Right cardiac atrium (tissue), 5 donors: ENCODE measurements at regions not wholly inside any gene's neighbourhood (a gene's known extent, or its start where the extent isn't known, plus 50 kb on each side); places are given as distances from the start of the nearest gene placed in this dataset.
"Not testable (repeated sequence)": the region's sequence is repeated elsewhere in the genome, so short reads cannot be mapped to it uniquely, and the experiment has no call there.

Experiments
- ATAC-seq, 2 donors: fragments of 200-7000 bp; cut with Tn5 transposase; one replicate each; pipeline versions ENCODE4 v1.8.0 to v1.9.1; 2020; ENCODE audit warnings: moderate library complexity in 2 of 2, mild to moderate bottlenecking in 1 of 2
- DNase-seq, 3 donors: peaks; one replicate each; pipeline ENCODE4 v3.0.0-alpha.2; 2020
- H3K27ac ChIP-seq: one replicate; pipeline ENCODE4 v1.5.1; 2013; ENCODE audit warnings: mild to moderate bottlenecking, low read length, control low read depth, moderate library complexity
- H3K27me3 ChIP-seq: one replicate; pipeline ENCODE4 v1.6.1; 2013; ENCODE audit not compliant: control insufficient read depth, insufficient read depth
- H3K4me1 ChIP-seq: one replicate; pipeline ENCODE4 v1.6.1; 2013; ENCODE audit warnings: low read length; ENCODE audit not compliant: control insufficient read depth, insufficient read depth
- H3K4me3 ChIP-seq: one replicate; pipeline ENCODE4 v1.5.1; 2013; ENCODE audit warnings: low read length, control low read depth
- H3K9me3 ChIP-seq: one replicate; pipeline ENCODE4 v1.6.1; 2013; ENCODE audit warnings: low read length; ENCODE audit not compliant: control insufficient read depth
- whole genome bisulfite sequencing: extraction: QIAGEN DNeasy Blood & Tissue Kit; methylation state at CpG from one replicate; pipeline ENCODE4 v1.1.7; 2013; 5-methylcytosine and 5-hydroxymethylcytosine counted together
- intact Hi-C, 4 donors: fragments of 100-400 bp; cut with DNase I; formaldehyde crosslinking; loops; one replicate each; pipeline versions ENCODE4 v1.11.0 to v1.14.0; 2022 to 2023
- donor health status: healthy with polysubstance abuse.
- donor health status: DM: no; HTN: yes; CAD: no.
- donor health status: DM: no; HTN: no; CAD: no.
- donor health status: DM: no; HTN: yes; CAD: no; lungs with severe emphysema.
- donor health status: DM: yes; HTN: yes; CAD: no.

GRCh38 chrX:43239356-43239755 is 416.7 kb upstream of the MAOA start:
- Histone ChIP-seq H3K27ac (no peak overlapping the region), H3K9me3 (no peaks in the 10 kb centered on the region), H3K4me3 (no peak overlapping the region), H3K4me1 (no peaks in the 10 kb centered on the region), H3K27me3 (no peaks in the 10 kb centered on the region)
- 51% methylated on average over 4 of the region's 4 CpGs for WGBS
- ATAC-seq = no peak
- intact Hi-C loops = no loop called here
- no peak for DNase-seq

DNA sequence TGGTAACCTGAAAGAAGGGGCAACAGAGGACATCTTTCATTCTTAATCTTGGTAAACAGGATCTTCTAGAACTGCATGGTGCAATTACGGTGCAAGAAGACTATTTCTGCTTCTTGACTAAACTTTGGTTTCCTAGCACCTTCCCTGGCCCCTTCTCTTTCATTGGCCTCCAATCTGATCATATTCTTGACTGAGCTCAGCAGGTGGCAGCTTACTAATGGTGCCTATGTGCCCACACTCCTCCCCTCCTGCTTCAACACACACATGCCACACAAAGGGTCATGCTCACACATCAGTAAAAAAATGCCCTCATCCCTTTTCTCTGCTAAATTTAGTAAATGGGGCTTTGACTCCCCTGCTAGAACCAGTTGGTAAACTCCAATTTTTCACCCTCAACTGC is 400.5 kb upstream of the MAOA start:
- whole genome bisulfite sequencing = 88% methylated on average over 1 of the region's 1 CpG
- ATAC-seq = no peak

DNA sequence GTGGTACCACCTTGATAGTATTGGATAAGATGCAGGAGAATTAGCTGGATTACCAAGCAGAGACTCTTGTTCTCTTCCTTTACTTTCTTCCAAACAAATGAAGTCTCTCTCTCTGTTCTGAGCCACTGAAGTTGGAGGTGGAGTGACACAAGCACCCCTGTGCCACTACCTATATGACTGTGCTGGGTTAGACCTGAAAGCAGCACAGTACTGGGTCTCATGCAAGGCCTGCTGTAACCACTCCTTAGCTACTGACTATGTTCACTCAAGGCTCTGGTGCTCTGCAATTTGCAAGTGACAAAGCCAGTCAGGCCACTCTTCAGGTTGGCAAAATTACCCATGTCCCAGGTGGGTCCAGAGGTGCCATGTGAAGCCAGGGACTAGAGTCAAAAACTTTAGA is 389.6 kb upstream of the MAOA start:
- ATAC-seq (no peak), DNase-seq (no peak)
- Histone ChIP-seq H3K27me3 (no peaks in the 10 kb centered on the region), H3K27ac (no peak overlapping the region), H3K4me3 (no peak overlapping the region), H3K9me3 (no peaks in the 10 kb centered on the region), H3K4me1 (no peaks in the 10 kb centered on the region)
- intact Hi-C loops = no loop called here

More for the DNA sequence above, 400.5 kb upstream of the MAOA start:
- intact Hi-C loops = no loop called here
- Histone ChIP-seq H3K27ac (no peak overlapping the region), H3K4me3 (no peak overlapping the region), H3K9me3 (no peaks in the 10 kb centered on the region), H3K27me3 (no peaks in the 10 kb centered on the region), H3K4me1 (no peaks in the 10 kb centered on the region)
- DNase-seq = no peak

GRCh38 chrX:43267652-43268051 is 388.4 kb upstream of the MAOA start:
- Histone ChIP-seq H3K9me3 (no peaks in the 10 kb centered on the region), H3K27ac (no peak overlapping the region), H3K4me3 (no peak overlapping the region), H3K27me3 (no peaks in the 10 kb centered on the region), H3K4me1 (no peaks in the 10 kb centered on the region)
- ATAC-seq (no peak), DNase-seq (no peak)
- intact Hi-C loops = no loop called here
- 95% methylated on average over 5 of the region's 5 CpGs for WGBS

DNA sequence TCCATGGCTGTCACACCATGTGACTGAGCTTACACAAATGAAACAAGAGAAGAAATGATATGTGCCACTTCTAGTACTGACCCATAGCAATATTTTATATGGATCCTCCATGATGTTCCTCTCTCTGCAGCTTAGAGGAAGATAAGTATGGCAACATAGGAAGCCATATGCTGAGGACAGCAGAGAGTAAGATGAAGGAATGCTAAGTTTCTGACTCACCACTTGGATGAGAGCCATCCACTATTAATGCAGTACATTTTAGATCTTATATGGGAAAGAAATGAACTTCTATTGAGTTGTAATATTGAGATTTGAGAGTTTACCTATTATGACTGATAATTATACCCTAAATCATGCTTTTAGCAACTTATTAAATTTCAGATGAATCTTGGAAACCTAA is 386.9 kb upstream of the MAOA start:
- DNase-seq = no peak
- no peak for ATAC-seq
- intact Hi-C loops = no loop called here

GRCh38 chrX:43277879-43278278 is 378.2 kb upstream of the MAOA start:
- intact Hi-C loops = no loop called here
- Histone ChIP-seq H3K4me3 (no peak overlapping the region), H3K4me1 (no peaks in the 10 kb centered on the region), H3K9me3 (no peaks in the 10 kb centered on the region), H3K27me3 (no peaks in the 10 kb centered on the region), H3K27ac (no peak overlapping the region)
- ATAC-seq (no peak), DNase-seq (no peak)
- 93% methylated on average over 8 of the region's 8 CpGs for WGBS

More for the DNA sequence above, 386.9 kb upstream of the MAOA start:
- Histone ChIP-seq H3K9me3 (no peaks in the 10 kb centered on the region), H3K27ac (no peak overlapping the region), H3K4me1 (no peaks in the 10 kb centered on the region), H3K4me3 (no peak overlapping the region), H3K27me3 (no peaks in the 10 kb centered on the region)

DNA sequence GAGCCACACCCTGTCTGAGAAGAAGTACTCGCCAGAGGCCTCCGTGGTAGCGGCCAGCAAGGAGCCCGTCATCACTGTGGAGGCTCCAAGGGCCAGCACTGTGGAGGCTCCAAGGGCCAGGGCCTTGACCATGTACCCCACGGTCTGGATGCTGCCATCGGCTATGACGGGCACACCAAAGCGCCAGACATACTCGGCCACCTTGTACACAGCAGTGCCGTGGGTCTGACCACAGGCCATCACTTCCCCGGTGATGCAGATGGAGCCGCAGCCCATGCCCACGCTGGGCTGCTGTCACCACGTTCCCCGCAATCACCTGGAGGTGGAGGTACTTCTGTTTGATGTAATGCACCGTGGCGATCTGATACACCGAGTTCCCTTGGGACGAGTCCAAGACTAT is 377.7 kb upstream of the MAOA start:
- Histone ChIP-seq H3K27ac (no peak overlapping the region), H3K4me3 (no peak overlapping the region), H3K9me3 (no peaks in the 10 kb centered on the region), H3K27me3 (no peaks in the 10 kb centered on the region), H3K4me1 (no peaks in the 10 kb centered on the region)
- WGBS = 93% methylated on average over 19 of the region's 19 CpGs
- ATAC-seq (no peak), DNase-seq (peak in 1 of 3 donors; percentile 42)
- intact Hi-C loops = no loop called here

- Histone ChIP-seq H3K4me1 (no peaks in the 10 kb centered on the region), H3K9me3 (no peaks in the 10 kb centered on the region), H3K27ac (no peak overlapping the region), H3K27me3 (no peaks in the 10 kb centered on the region), H3K4me3 (no peak overlapping the region)
- DNase-seq = no peak
- intact Hi-C loops = no loop called here
- 96% methylated on average over 37 of the region's 38 CpGs for WGBS
- ATAC-seq = no peak
Measured at GRCh38 chrX:43279341-43279808, 376.7 kb upstream of the MAOA start.

GRCh38 chrX:43283187-43283586 is 372.9 kb upstream of the MAOA start:
- no peaks in the 10 kb centered on the region for H3K27me3 ChIP-seq
- intact Hi-C loops = no loop called here
- no peak overlapping the region for H3K4me3 ChIP-seq
- no peaks in the 10 kb centered on the region for H3K4me1 ChIP-seq
- H3K27ac ChIP-seq = no peak overlapping the region
- peak in 1 of 2 donors; percentile 40 for ATAC-seq
- no peak for DNase-seq
- no peaks in the 10 kb centered on the region for H3K9me3 ChIP-seq
- 34% methylated on average over 1 of the region's 1 CpG for whole genome bisulfite sequencing

DNA sequence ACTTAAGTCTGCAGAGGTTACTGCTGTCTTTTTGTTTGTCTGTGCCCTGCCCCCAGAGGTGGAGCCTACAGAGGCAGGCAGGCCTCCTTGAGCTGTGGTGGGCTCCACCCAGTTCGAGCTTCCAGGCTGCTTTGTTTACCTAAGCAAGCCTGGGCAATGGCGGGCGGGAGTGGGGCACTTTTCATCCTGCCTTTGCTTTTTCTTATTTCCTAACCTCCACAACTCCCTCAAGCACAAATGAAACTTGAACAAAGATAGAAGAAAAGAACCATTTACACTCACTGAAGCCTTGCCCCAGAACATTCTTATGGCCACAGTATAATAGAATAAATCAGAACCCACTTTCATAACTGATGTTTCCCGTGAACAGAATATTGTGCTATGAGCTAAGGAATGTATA is 344.5 kb upstream of the MAOA start:
- H3K27me3 ChIP-seq, DNase-seq, ATAC-seq, H3K9me3 ChIP-seq, H3K4me1 ChIP-seq, H3K4me3 ChIP-seq, intact Hi-C loops, H3K27ac ChIP-seq: not testable (repeated sequence)
- WGBS = 79% methylated on average over 4 of the region's 4 CpGs

DNA sequence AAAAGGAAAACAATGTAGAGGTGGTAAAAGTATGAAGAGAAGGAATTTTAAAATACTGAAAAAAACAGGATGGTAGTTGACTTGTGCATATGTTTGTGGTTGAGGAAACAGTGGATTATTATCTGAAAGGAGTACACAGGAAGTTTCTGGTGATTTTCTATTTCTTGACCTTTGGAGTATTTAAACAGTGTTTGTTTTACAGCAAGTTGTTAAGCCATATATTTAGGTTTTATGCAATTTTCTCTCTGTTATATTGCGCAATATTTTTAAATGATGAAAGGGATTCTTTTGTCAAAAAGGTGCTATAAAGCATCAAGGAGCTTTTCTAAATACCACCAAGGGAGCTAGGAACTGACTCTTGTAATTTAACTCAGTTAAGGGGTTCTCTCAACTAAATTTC is 343.1 kb upstream of the MAOA start:
- H3K4me1 ChIP-seq = no peaks in the 10 kb centered on the region
- intact Hi-C loops = no loop called here
- no peak overlapping the region for H3K27ac ChIP-seq
- ATAC-seq = no peak
- WGBS = 95% methylated on average over 1 of the region's 1 CpG
- DNase-seq = no peak
- H3K4me3 ChIP-seq = no peak overlapping the region
- no peaks in the 10 kb centered on the region for H3K9me3 ChIP-seq
- H3K27me3 ChIP-seq = no peaks in the 10 kb centered on the region

DNA sequence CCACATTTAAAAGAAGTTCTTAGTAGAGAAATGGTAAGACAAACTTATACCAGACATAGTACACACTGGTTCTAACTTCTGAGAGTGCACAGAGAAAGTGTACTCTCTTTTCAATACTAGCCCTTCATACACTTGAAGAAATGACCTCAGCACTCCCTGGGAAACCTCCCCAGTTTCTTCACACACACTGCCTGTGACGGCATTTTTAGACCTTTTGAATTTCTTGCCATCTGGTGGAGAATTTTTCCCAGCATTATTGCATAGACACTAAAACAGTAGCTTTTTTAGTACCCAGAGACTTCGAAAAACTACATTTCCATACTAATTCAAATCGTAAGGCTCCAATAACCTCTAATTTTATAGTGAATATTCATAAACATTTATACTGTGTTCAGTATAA is 341.6 kb upstream of the MAOA start:
- 68% methylated on average over 3 of the region's 3 CpGs for WGBS
- H3K4me1 ChIP-seq = no peaks in the 10 kb centered on the region
- H3K27me3 ChIP-seq = no peaks in the 10 kb centered on the region
- H3K4me3 ChIP-seq = no peak overlapping the region
- intact Hi-C loops = no loop called here
- H3K27ac ChIP-seq = no peak overlapping the region
- ATAC-seq (no peak), DNase-seq (no peak)
- no peaks in the 10 kb centered on the region for H3K9me3 ChIP-seq
